PC-9 (cell line): ENCODE measurements at regions not wholly inside any gene's neighbourhood (a gene's known extent, or its start where the extent isn't known, plus 50 kb on each side); places are given as distances from the start of the nearest gene placed in this dataset.

Experiments
- EZH2 ChIP-seq: fragments of 200-600 bp; sonication (generic); IDR thresholded peaks from 2 replicates; pipeline ENCODE4 v1.8.0; 2017; ENCODE audit warnings: antibody characterized with exemption, low read depth
- TF ChIP-seq, protein P1 (sequence below): fragments of 200-600 bp; sonication (generic); conservative IDR thresholded peaks from 2 replicates; pipeline ENCODE4 v1.6.1; 2017; ENCODE audit warnings: mixed run types, antibody characterized with exemption, mild to moderate bottlenecking, moderate library complexity

- TF ChIP-seq, protein P1, sequence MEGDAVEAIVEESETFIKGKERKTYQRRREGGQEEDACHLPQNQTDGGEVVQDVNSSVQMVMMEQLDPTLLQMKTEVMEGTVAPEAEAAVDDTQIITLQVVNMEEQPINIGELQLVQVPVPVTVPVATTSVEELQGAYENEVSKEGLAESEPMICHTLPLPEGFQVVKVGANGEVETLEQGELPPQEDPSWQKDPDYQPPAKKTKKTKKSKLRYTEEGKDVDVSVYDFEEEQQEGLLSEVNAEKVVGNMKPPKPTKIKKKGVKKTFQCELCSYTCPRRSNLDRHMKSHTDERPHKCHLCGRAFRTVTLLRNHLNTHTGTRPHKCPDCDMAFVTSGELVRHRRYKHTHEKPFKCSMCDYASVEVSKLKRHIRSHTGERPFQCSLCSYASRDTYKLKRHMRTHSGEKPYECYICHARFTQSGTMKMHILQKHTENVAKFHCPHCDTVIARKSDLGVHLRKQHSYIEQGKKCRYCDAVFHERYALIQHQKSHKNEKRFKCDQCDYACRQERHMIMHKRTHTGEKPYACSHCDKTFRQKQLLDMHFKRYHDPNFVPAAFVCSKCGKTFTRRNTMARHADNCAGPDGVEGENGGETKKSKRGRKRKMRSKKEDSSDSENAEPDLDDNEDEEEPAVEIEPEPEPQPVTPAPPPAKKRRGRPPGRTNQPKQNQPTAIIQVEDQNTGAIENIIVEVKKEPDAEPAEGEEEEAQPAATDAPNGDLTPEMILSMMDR = no peak
- TF ChIP-seq EZH2 = no peak
Observed at GRCh38 chr4:34094114-34094513, 2150.2 kb downstream of the ARAP2 start.
